ENCODE measurements at regions not wholly inside any gene's neighbourhood (a gene's known extent, or its start where the extent isn't known, plus 50 kb on each side); places are given as distances from the start of the nearest gene placed in this dataset.

GRCh38 chr3:116767726-116768125, 58.1 kb downstream of the TUSC7 start:
- no peak overlapping the region for H3K27ac Mint-ChIP-seq
- no peak for DNase-seq
- H3K4me1 Mint-ChIP-seq, result no peaks in the 10 kb centered on the region
- H3K36me3 Mint-ChIP-seq, result no peaks in the 10 kb centered on the region
- H3K9me3 Mint-ChIP-seq, result peaks cover 0 to 6% (median 1%) of the 10 kb centered on the region in 6 donors
- no peak overlapping the region for H3K4me3 Mint-ChIP-seq
- peaks cover 0 to under 1% (median 0%) of the 10 kb centered on the region in 3 donors for H3K27me3 Mint-ChIP-seq (ENCODE audit: low read depth in 3 of 3)

GRCh38 chr3:116770815-116771450, 61.4 kb downstream of the TUSC7 start:
- DNase-seq, result no peak
- no peak overlapping the region for H3K27ac Mint-ChIP-seq
- H3K9me3 Mint-ChIP-seq, result peaks cover 0 to 6% (median 2%) of the 10 kb centered on the region in 6 donors

GRCh38 chr3:116776880-116777785, 67.6 kb downstream of the TUSC7 start:
- DNase-seq, result no peak
- Mint-ChIP-seq H3K4me1 (no peaks in the 10 kb centered on the region), H3K9me3 (peaks cover 0 to 11% (median 3%) of the 10 kb centered on the region in 6 donors), H3K4me3 (no peak overlapping the region), H3K27me3 (ENCODE audit: low read depth in 3 of 3) (peaks cover 0 to 3% (median 0%) of the 10 kb centered on the region in 3 donors), H3K27ac (no peak overlapping the region), H3K36me3 (no peaks in the 10 kb centered on the region)

More at GRCh38 chr3:116770815-116771450, 61.4 kb downstream of the TUSC7 start:
- Mint-ChIP-seq H3K36me3 (no peaks in the 10 kb centered on the region), H3K4me3 (no peak overlapping the region), H3K27me3 (ENCODE audit: low read depth in 3 of 3) (no peaks in the 10 kb centered on the region), H3K4me1 (no peaks in the 10 kb centered on the region)

- no peak overlapping the region for H3K27ac Mint-ChIP-seq
- H3K36me3 Mint-ChIP-seq, result no peaks in the 10 kb centered on the region
- DNase-seq, result no peak
- H3K9me3 Mint-ChIP-seq, result peaks cover 0 to 10% (median 2%) of the 10 kb centered on the region in 6 donors
- H3K4me1 Mint-ChIP-seq, result no peaks in the 10 kb centered on the region
- peaks cover 0 to 3% (median 0%) of the 10 kb centered on the region in 3 donors for H3K27me3 Mint-ChIP-seq (ENCODE audit: low read depth in 3 of 3)
- H3K4me3 Mint-ChIP-seq, result no peak overlapping the region
Observed at GRCh38 chr3:116785226-116785625, 75.6 kb downstream of the TUSC7 start.

GRCh38 chr3:116802651-116803050, 93.1 kb downstream of the TUSC7 start:
- H3K4me3 Mint-ChIP-seq, result no peak overlapping the region

GRCh38 chr3:116806351-116806750, 96.8 kb downstream of the TUSC7 start:
- no peak overlapping the region for H3K4me3 Mint-ChIP-seq
- DNase-seq, result no peak
- peaks cover 0 to 3% (median 0%) of the 10 kb centered on the region in 3 donors for H3K36me3 Mint-ChIP-seq
- H3K27me3 Mint-ChIP-seq (ENCODE audit: low read depth in 3 of 3), result no peaks in the 10 kb centered on the region
- peaks cover 7 to 51% (median 19%) of the 10 kb centered on the region in 6 donors for H3K9me3 Mint-ChIP-seq
- no peak overlapping the region for H3K27ac Mint-ChIP-seq
- no peaks in the 10 kb centered on the region for H3K4me1 Mint-ChIP-seq

More at GRCh38 chr3:116802651-116803050, 93.1 kb downstream of the TUSC7 start:
- DNase-seq, result no peak
- no peak overlapping the region for H3K27ac Mint-ChIP-seq
- H3K36me3 Mint-ChIP-seq, result peaks cover 0 to 3% (median 0%) of the 10 kb centered on the region in 3 donors
- no peaks in the 10 kb centered on the region for H3K4me1 Mint-ChIP-seq
- H3K9me3 Mint-ChIP-seq, result peaks cover 0 to 36% (median 13%) of the 10 kb centered on the region in 6 donors
- H3K27me3 Mint-ChIP-seq (ENCODE audit: low read depth in 3 of 3), result peaks cover 0 to 2% (median 0%) of the 10 kb centered on the region in 3 donors

GRCh38 chr3:116808725-116809124, 99.1 kb downstream of the TUSC7 start:
- H3K9me3 Mint-ChIP-seq, result peaks cover 3 to 34% (median 16%) of the 10 kb centered on the region in 6 donors
- H3K4me1 Mint-ChIP-seq, result no peaks in the 10 kb centered on the region
- H3K27me3 Mint-ChIP-seq (ENCODE audit: low read depth in 3 of 3), result no peaks in the 10 kb centered on the region
- no peak overlapping the region for H3K4me3 Mint-ChIP-seq
- no peak for DNase-seq
- peaks cover 0 to 3% (median 0%) of the 10 kb centered on the region in 3 donors for H3K36me3 Mint-ChIP-seq
- H3K27ac Mint-ChIP-seq, result no peak overlapping the region

- Mint-ChIP-seq H3K9me3 (peaks cover 3 to 33% (median 16%) of the 10 kb centered on the region in 6 donors), H3K27me3 (ENCODE audit: low read depth in 3 of 3) (no peaks in the 10 kb centered on the region), H3K4me3 (no peak overlapping the region), H3K36me3 (peaks cover 0 to 3% (median 0%) of the 10 kb centered on the region in 3 donors), H3K4me1 (no peaks in the 10 kb centered on the region), H3K27ac (no peak overlapping the region)
- DNase-seq, result no peak
Observed at GRCh38 chr3:116809208-116809607, 99.6 kb downstream of the TUSC7 start.

- Mint-ChIP-seq H3K9me3 (peaks cover 2 to 20% (median 12%) of the 10 kb centered on the region in 6 donors), H3K4me3 (no peak overlapping the region), H3K27me3 (ENCODE audit: low read depth in 3 of 3) (no peaks in the 10 kb centered on the region), H3K4me1 (no peaks in the 10 kb centered on the region), H3K36me3 (peaks cover 0 to 2% (median 0%) of the 10 kb centered on the region in 3 donors), H3K27ac (no peak overlapping the region)
- no peak for DNase-seq
Observed at GRCh38 chr3:116811754-116812153, 102.2 kb downstream of the TUSC7 start.

GRCh38 chr3:116812949-116813348, 103.4 kb downstream of the TUSC7 start:
- Mint-ChIP-seq H3K27me3 (ENCODE audit: low read depth in 3 of 3) (no peaks in the 10 kb centered on the region), H3K4me1 (no peaks in the 10 kb centered on the region), H3K4me3 (no peak overlapping the region), H3K9me3 (peaks cover 0 to 17% (median 12%) of the 10 kb centered on the region in 6 donors), H3K27ac (no peak overlapping the region), H3K36me3 (no peaks in the 10 kb centered on the region)
- DNase-seq, result no peak

GRCh38 chr3:116815321-116815720, 105.7 kb downstream of the TUSC7 start:
- H3K9me3 Mint-ChIP-seq, result peaks cover 0 to 8% (median 6%) of the 10 kb centered on the region in 6 donors
- no peak overlapping the region for H3K27ac Mint-ChIP-seq
- no peak for DNase-seq
- no peaks in the 10 kb centered on the region for H3K36me3 Mint-ChIP-seq
- H3K27me3 Mint-ChIP-seq (ENCODE audit: low read depth in 3 of 3), result no peaks in the 10 kb centered on the region
- no peaks in the 10 kb centered on the region for H3K4me1 Mint-ChIP-seq
- no peak overlapping the region for H3K4me3 Mint-ChIP-seq

GRCh38 chr3:116815831-116816588, 106.4 kb downstream of the TUSC7 start:
- H3K27me3 Mint-ChIP-seq (ENCODE audit: low read depth in 3 of 3), result no peaks in the 10 kb centered on the region
- H3K36me3 Mint-ChIP-seq, result no peaks in the 10 kb centered on the region
- H3K4me1 Mint-ChIP-seq, result no peaks in the 10 kb centered on the region
- peaks cover 0 to 5% (median 0%) of the 10 kb centered on the region in 6 donors for H3K9me3 Mint-ChIP-seq
- H3K27ac Mint-ChIP-seq, result no peak overlapping the region
- no peak for DNase-seq
- H3K4me3 Mint-ChIP-seq, result no peak overlapping the region

GRCh38 chr3:116821371-116821770, 111.8 kb downstream of the TUSC7 start:
- no peak for DNase-seq
- no peak overlapping the region for H3K27ac Mint-ChIP-seq
- H3K4me3 Mint-ChIP-seq, result no peak overlapping the region
- H3K4me1 Mint-ChIP-seq, result no peaks in the 10 kb centered on the region
- peaks cover 2 to 13% (median 4%) of the 10 kb centered on the region in 6 donors for H3K9me3 Mint-ChIP-seq
- peaks cover 0 to 2% (median 0%) of the 10 kb centered on the region in 3 donors for H3K27me3 Mint-ChIP-seq (ENCODE audit: low read depth in 3 of 3)
- H3K36me3 Mint-ChIP-seq, result no peaks in the 10 kb centered on the region
